ENCODE measurements at regions not wholly inside any gene's neighbourhood (a gene's known extent, or its start where the extent isn't known, plus 50 kb on each side); places are given as distances from the start of the nearest gene placed in this dataset.

GRCh38 chr17:13410874-13411273, 190.9 kb downstream of the HS3ST3A1 start:
- TF ChIP-seq CTCF (IDR thresholded peaks at IDR 0.05; ENCODE audit: insufficient read depth, low read depth, low read length) (no peak), EZH2 (IDR thresholded peaks at IDR 0.05; ENCODE audit: insufficient read depth, low read length) (no peak)

All from astrocyte (in vitro differentiated cells and primary cell).